GM13976 (cell line): ENCODE measurements at regions not wholly inside any gene's neighbourhood (a gene's known extent, or its start where the extent isn't known, plus 50 kb on each side); places are given as distances from the start of the nearest gene placed in this dataset.

ENCODE experiments used
- DNase-seq: peaks from one replicate; pipeline ENCODE4 v3.0.0; 2012; ENCODE audit warnings: low spot score
- in situ Hi-C: fragments of 300-500 bp; cut with MboI; formaldehyde crosslinking; loops from one replicate; pipeline ENCODE4 v1.12.0; 2022; ENCODE audit warnings: low sequenced_read_pairs, mixed read lengths, inconsistent platforms; ENCODE audit not compliant: unreplicated experiment
- TF ChIP-seq, protein P1 (sequence below): IDR thresholded peaks from 2 replicates; pipeline ENCODE4 v1.5.1; 2012; ENCODE audit warnings: borderline replicate concordance, mild to moderate bottlenecking; ENCODE audit not compliant: insufficient read depth; ENCODE audit errors: extremely low read depth, missing control alignments, control extremely low read depth

DNA sequence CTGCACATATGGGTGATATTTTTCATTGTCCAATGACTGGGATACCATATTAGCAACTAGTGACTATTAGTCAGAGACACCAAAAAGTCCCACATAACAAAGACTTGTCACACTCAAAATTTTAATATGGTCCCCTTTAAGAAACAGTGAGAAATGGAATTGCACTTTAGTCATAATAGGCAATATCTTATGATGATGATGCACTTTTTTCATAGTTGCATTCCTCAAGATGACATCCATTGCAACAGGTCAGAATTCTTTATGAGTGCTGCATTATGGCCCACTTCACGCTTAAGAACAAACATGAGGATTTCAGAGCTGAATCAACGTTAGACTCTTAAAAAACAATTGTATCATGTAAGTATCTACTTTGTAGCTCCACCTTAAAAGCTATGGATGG is 608.4 kb upstream of the HTR2C start:
- in situ Hi-C loops: no loop called here
- no peak for DNase-seq
- TF ChIP-seq, protein P1, sequence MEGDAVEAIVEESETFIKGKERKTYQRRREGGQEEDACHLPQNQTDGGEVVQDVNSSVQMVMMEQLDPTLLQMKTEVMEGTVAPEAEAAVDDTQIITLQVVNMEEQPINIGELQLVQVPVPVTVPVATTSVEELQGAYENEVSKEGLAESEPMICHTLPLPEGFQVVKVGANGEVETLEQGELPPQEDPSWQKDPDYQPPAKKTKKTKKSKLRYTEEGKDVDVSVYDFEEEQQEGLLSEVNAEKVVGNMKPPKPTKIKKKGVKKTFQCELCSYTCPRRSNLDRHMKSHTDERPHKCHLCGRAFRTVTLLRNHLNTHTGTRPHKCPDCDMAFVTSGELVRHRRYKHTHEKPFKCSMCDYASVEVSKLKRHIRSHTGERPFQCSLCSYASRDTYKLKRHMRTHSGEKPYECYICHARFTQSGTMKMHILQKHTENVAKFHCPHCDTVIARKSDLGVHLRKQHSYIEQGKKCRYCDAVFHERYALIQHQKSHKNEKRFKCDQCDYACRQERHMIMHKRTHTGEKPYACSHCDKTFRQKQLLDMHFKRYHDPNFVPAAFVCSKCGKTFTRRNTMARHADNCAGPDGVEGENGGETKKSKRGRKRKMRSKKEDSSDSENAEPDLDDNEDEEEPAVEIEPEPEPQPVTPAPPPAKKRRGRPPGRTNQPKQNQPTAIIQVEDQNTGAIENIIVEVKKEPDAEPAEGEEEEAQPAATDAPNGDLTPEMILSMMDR: no peak

- DNase-seq: no peak
- in situ Hi-C loops: no loop called here
- TF ChIP-seq, protein P1: no peak
Observed at GRCh38 chrX:113974881-113975280, 609.0 kb upstream of the HTR2C start.

DNA sequence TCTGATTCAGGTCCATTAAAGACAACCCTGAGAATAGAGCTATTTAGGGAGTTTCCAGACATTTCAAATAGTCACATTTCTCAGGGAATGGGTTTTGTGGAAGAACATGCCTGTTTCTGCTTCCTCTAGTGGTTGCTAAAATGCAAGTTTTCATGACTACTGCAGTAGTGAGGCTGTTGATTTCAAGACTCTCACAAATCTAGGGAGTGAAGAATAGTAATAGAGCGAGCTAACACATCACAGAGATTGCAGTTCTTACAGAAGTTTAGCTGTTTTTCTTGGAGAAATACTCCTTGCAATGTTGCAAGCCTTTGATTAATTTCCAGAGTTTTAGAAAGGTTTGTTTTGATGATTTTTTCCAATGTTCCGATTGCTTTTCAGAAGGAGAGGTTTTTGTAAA is 610.2 kb upstream of the HTR2C start:
- DNase-seq: no peak
- in situ Hi-C loops: no loop called here
- TF ChIP-seq, protein P1: no peak

- TF ChIP-seq, protein P1: no peak
- DNase-seq: no peak
- in situ Hi-C loops: no loop called here
Observed at GRCh38 chrX:113966791-113967190, 617.1 kb upstream of the HTR2C start.

DNA sequence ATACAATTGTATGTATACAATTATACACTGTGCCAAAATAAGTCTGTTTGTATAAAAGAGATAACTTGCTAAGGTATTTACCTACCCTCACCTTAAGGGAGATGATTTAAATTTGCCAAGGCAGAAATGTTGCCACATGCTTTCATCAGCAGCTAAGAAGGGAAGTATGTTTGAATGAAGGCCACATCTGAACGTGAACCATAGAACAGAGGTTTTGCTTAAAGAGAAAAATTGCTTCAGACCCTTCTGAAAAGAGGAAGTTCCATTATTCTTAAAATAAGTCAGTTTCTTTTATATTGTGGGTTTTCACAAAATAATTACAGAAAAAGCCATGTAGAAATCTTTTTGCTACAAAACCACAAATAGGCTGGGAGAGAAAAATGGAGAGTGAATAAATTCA is 621.5 kb upstream of the HTR2C start:
- in situ Hi-C loops: no loop called here
- TF ChIP-seq, protein P1: no peak
- no peak for DNase-seq

GRCh38 chrX:113959912-113960626 is 623.8 kb upstream of the HTR2C start:
- no peak for DNase-seq
- in situ Hi-C loops: no loop called here
- TF ChIP-seq, protein P1: no peak
